ENCODE measurements at regions not wholly inside any gene's neighbourhood (a gene's known extent, or its start where the extent isn't known, plus 50 kb on each side); places are given as distances from the start of the nearest gene placed in this dataset.

DNA sequence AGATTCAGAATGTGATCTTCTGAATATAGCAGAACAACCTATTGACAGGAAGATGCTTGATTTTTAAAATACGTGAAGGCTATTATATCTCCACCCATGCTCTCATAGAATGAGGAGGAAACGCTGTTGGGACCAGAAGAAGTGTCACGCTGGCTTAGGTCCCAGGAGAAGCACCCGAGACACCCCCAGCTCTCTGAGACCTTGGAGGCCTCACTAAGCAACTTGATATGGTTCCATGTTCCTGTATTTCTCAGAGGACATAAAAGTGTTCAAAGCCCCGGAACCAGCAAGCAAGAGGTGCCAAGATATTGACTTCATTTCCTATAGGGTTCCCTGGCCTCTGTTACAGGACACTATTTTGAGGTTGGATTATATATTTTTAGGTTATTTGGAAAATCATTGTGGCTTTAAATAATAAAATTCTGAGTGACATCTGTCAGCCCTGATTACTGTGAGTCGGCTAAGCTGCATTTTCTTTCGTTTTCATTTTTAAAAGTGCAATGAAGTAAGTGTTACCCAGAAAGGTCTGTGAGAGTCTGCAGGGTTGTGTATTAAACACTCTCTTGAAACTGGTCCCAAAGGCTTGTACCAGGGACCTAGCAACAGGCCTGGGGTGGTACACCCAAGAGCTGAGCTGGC, 400.0 kb downstream of the SOX9 start:
- H3K27ac Mint-ChIP-seq: no peak overlapping the region
- H3K4me3 Mint-ChIP-seq: no peak overlapping the region
- H3K36me3 Mint-ChIP-seq: no peaks in the 10 kb centered on the region
- H3K9me3 Mint-ChIP-seq: no peaks in the 10 kb centered on the region
- peaks cover 31% of the 10 kb centered on the region for H3K27me3 Mint-ChIP-seq
- DNase-seq: no peak
- H3K4me1 Mint-ChIP-seq: no peaks in the 10 kb centered on the region

DNA sequence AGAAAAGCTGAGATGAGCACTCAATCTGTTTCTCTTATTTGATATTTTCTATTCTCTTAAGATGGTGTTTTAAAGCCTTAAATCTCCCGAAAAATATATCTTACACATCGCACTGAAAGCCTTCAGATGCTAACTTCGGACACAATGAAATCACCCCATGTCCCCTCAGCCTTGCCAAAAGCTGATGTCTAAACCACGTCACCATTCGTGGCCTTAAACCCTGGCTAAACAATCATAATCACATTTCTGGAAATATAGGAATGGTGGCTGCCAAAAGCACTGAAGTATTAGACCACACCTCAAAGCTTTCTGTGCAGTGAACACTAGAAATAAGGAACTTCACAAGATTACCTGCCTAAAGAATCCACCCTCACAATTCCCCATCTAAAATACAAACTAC, 402.7 kb downstream of the SOX9 start:
- DNase-seq: no peak
- no peaks in the 10 kb centered on the region for H3K4me1 Mint-ChIP-seq
- no peaks in the 10 kb centered on the region for H3K9me3 Mint-ChIP-seq
- H3K36me3 Mint-ChIP-seq: no peaks in the 10 kb centered on the region
- H3K27me3 Mint-ChIP-seq: peaks cover 17% of the 10 kb centered on the region
- H3K4me3 Mint-ChIP-seq: no peak overlapping the region
- no peak overlapping the region for H3K27ac Mint-ChIP-seq

DNA sequence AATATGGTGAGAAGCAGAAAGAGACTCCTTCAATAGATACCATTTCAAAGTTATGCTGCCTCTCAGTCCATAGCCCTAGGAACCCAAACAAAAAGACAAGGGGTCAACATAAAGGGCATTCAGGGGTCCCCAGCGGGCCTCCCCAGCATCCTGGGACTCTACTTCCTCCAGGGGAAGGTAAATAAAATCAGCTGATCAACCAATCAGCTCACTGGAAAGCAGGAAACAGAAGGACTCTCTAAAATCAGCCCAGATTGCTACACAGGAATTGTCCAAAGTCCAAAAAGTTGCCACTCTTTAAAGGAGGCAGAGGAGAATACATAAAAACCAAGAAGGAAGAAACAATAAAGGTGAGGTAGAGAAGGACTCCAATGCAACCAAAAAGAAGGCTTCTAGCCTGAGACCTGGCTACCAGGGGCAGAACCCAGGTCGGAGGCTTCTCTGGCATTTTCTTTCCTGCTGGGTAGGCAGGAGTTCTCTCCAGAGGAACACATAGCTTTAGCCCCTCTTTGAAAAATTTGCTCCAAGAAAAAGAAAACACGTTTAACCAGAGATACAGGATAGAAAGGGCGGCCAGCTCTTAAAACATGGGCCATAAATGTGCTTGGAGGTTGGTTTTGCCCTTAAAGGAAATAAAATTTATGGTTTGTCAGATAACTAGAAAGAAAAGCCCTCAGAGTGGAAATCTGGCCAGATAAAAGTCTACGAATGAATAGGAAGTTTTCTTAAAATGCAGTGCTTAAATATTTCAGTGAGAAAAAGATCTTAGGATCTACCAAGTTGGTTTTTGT, 404.6 kb downstream of the SOX9 start:
- Mint-ChIP-seq H3K36me3 (no peaks in the 10 kb centered on the region), H3K27me3 (peaks cover 7% of the 10 kb centered on the region), H3K4me1 (no peaks in the 10 kb centered on the region), H3K9me3 (no peaks in the 10 kb centered on the region), H3K4me3 (no peak overlapping the region), H3K27ac (no peak overlapping the region)
- no peak for DNase-seq

DNA sequence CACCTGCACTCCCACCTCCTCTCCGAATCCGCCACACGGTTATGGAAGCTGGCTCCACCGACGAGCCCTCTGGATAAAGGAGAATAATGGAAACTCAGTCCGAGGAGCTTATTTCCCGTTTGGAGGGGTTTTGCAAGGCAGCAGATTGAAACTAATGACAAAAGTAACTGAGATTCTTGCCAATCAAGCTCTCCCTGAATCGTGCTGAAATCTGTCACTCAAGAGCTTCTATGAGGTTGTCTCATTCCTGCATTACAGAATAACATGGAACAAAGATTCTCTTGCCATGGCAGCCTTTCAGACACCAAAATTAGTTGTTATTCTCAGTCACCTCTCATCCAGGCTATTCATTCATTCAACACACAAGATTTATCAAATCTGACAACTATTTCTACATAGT, 405.9 kb downstream of the SOX9 start:
- Mint-ChIP-seq H3K4me1 (no peaks in the 10 kb centered on the region), H3K27ac (no peak overlapping the region), H3K4me3 (no peak overlapping the region), H3K9me3 (no peaks in the 10 kb centered on the region), H3K36me3 (no peaks in the 10 kb centered on the region), H3K27me3 (peaks cover 7% of the 10 kb centered on the region)
- no peak for DNase-seq

DNA sequence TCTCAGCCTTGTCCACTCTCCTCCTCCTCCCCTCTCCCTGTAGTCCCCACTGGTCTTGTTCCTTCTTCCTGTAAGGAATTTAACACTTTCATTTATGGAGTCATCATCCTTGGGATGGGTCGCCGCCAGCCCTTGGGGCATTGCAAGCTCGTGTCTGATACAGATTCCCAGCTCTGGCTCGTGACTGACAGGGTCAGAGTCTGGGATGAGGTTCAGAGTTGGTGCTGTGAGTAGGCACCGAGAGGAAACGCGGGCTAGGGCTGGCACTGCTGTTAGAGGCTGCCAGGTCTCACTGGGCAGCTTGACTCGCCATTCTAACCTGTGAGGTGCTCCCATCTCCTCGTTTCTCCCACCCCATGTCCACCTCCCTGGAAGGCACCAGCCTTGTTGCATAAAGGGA, 407.0 kb downstream of the SOX9 start:
- Mint-ChIP-seq H3K9me3 (no peaks in the 10 kb centered on the region), H3K27ac (no peak overlapping the region), H3K36me3 (no peaks in the 10 kb centered on the region), H3K27me3 (peaks cover 4% of the 10 kb centered on the region), H3K4me3 (no peak overlapping the region), H3K4me1 (no peaks in the 10 kb centered on the region)
- no peak for DNase-seq

DNA sequence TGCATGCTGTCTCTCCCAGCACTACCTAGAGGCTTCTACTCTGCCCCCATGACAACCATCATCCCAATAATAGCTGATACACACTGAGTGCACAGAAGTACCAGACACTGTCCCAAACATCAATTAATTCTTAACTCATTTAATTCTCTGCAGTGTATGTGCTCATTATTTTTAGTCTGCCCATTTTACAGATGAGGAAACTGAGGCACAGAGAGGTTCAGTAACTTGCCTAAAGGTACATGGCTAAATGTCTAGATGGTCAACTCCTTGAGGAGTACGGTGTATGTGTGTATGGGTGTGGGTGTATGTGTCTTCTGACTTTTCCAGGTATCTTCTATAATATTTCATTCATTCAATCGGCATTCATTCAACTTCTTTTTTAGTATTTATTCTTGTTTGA, 407.9 kb downstream of the SOX9 start:
- H3K9me3 Mint-ChIP-seq: no peaks in the 10 kb centered on the region
- H3K36me3 Mint-ChIP-seq: no peaks in the 10 kb centered on the region
- H3K27ac Mint-ChIP-seq: no peak overlapping the region
- H3K27me3 Mint-ChIP-seq: peaks cover 4% of the 10 kb centered on the region
- no peak for DNase-seq
- H3K4me1 Mint-ChIP-seq: no peaks in the 10 kb centered on the region
- H3K4me3 Mint-ChIP-seq: no peak overlapping the region

DNA sequence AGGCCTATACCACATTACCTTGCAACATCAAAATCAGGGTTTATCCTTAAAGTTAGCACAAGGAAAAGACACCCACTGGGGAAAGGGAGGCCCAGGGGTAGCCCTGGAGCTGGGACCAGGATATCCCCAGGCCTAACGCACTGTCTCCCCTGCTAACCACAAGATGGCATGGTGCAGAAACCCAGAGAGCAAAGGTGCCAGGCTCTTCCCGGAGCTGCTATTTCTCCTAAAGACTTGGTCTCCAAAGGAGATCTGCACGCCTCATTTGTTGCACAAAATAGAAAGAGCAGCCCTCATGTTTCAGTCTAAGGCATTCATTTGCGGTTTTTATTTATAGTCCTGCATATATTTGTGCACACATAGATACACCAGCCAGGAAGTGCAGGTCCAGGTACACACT, 408.6 kb downstream of the SOX9 start:
- no peaks in the 10 kb centered on the region for H3K4me1 Mint-ChIP-seq
- H3K36me3 Mint-ChIP-seq: no peaks in the 10 kb centered on the region
- peaks cover 4% of the 10 kb centered on the region for H3K27me3 Mint-ChIP-seq
- DNase-seq: no peak
- no peaks in the 10 kb centered on the region for H3K9me3 Mint-ChIP-seq
- H3K27ac Mint-ChIP-seq: no peak overlapping the region
- no peak overlapping the region for H3K4me3 Mint-ChIP-seq

DNA sequence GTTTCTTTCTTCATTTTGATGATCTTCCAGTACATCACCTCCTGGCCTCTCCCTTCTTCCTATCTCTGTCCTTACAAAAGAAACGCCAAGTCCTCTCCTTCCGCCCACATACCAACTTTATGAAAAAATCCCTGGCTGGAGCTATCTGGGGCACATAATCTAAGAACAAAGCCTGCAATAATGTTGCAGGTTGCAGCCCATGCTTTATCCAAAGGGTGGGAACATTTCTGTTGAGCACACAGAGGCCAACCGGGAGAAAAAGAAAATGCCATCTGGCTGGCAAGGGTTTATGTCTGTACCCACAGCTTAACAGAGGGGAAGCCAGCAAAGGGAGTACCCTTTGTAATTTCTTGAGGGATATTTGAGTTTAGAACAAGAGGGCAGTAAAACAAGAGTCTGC, 409.6 kb downstream of the SOX9 start:
- no peaks in the 10 kb centered on the region for H3K4me1 Mint-ChIP-seq
- no peak overlapping the region for H3K4me3 Mint-ChIP-seq
- peaks cover under 1% of the 10 kb centered on the region for H3K27me3 Mint-ChIP-seq
- no peaks in the 10 kb centered on the region for H3K9me3 Mint-ChIP-seq
- H3K27ac Mint-ChIP-seq: no peak overlapping the region
- no peak for DNase-seq
- H3K36me3 Mint-ChIP-seq: no peaks in the 10 kb centered on the region

DNA sequence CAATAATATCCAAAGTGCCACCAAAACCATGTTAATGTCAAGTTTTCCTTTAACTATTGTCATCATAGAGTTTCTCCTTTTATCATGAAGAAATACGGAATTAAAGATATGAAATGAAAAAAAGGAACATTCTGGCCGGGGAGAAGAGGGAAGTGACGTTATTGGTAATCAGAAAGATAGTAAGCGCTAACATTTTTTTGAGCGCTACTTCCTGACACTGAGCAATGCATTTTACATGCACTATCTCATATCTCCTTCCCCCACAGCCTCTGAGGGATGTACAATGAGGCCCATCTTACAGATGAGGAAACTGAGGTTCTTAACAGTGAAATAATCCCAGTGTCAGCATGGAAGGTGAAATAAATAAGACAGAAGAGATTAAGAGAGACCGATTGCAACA, 410.9 kb downstream of the SOX9 start:
- Mint-ChIP-seq H3K4me3 (no peak overlapping the region), H3K27me3 (no peaks in the 10 kb centered on the region), H3K9me3 (no peaks in the 10 kb centered on the region), H3K27ac (no peak overlapping the region), H3K4me1 (no peaks in the 10 kb centered on the region), H3K36me3 (no peaks in the 10 kb centered on the region)
- no peak for DNase-seq

DNA sequence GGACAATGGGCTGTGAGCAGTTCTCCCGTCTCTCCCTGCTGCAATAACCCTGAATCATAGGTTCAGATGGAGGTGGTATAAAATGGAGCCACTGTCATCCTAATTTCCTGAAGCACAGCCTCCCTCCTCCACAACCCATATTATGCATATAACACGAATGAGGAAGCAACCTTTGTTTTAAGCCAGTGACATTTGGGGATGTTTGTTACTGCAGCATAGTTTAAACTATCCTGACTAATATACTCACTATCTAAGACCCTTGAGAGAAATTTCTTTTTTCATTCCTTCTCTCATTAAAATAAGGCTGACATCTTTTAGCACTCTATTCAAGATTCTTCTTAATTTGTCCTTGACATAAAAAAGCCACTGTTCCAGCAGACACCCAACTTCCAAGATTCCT, 413.4 kb downstream of the SOX9 start:
- H3K27me3 Mint-ChIP-seq: peaks cover 6% of the 10 kb centered on the region
- DNase-seq: no peak
- H3K27ac Mint-ChIP-seq: no peak overlapping the region
- no peak overlapping the region for H3K4me3 Mint-ChIP-seq
- H3K9me3 Mint-ChIP-seq: no peaks in the 10 kb centered on the region
- no peaks in the 10 kb centered on the region for H3K4me1 Mint-ChIP-seq
- no peaks in the 10 kb centered on the region for H3K36me3 Mint-ChIP-seq

DNA sequence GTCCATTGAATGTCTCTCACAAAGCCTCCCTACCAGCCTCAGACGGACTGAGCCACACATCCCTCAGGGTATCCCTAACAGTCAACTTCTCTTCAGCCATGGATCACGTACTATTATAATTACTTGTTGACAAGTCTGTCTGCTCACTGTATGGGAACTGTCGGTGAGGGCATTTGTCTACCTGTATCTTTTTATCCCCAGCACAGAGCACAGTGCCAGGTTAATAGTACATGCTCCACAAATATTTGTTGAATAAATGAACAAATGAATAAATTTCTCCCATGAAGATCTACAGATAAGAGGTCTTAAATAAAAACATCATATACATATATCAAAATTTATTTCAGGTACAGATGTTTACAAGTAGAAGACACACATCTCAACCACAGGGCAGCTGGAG, 414.0 kb downstream of the SOX9 start:
- no peak overlapping the region for H3K4me3 Mint-ChIP-seq
- H3K27me3 Mint-ChIP-seq: peaks cover 11% of the 10 kb centered on the region
- no peak for DNase-seq
- no peaks in the 10 kb centered on the region for H3K4me1 Mint-ChIP-seq
- no peaks in the 10 kb centered on the region for H3K36me3 Mint-ChIP-seq
- H3K27ac Mint-ChIP-seq: no peak overlapping the region
- no peaks in the 10 kb centered on the region for H3K9me3 Mint-ChIP-seq

DNA sequence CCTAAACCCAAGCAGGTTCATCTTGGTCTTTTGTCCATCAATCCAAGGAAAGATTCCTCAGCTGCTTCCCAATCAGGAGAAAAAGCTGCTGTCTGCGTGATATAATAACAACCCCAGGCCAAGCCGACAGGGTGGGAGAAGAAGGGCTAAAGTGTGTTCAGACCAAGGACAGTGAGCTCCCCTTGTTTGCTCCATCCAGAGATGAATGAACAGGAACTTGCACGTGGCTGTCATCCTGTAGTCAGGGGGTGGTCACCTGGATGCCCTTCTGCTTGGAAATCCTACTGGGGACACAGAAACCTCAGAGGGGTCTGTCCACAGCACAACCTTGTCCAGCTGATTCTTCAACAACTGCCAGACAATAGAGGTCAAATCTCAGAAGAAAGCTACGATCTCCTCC, 414.5 kb downstream of the SOX9 start:
- peaks cover 2% of the 10 kb centered on the region for H3K4me1 Mint-ChIP-seq
- DNase-seq: no peak
- no peak overlapping the region for H3K4me3 Mint-ChIP-seq
- peaks cover 15% of the 10 kb centered on the region for H3K27me3 Mint-ChIP-seq
- H3K36me3 Mint-ChIP-seq: no peaks in the 10 kb centered on the region
- no peak overlapping the region for H3K27ac Mint-ChIP-seq
- no peaks in the 10 kb centered on the region for H3K9me3 Mint-ChIP-seq

DNA sequence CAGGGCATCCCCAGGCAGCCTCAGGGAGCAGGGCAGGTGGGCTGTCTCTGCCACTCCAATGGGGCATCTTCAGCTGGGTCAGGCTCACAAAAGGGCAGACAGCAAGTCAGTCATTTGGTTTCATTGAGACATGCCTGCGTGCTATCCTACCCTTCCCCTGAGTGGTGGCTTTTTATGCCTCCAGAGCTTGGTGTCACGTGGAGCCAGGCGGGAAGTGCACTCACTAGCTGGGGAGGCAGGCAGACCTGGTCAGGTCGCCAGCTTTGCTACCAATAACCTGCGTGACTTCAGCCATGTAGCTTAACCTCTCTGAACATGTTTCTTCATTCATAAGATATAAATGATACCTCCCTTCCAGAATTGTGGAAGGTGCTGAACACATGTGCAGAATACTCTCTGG, 415.0 kb downstream of the SOX9 start:
- Mint-ChIP-seq H3K36me3 (no peaks in the 10 kb centered on the region), H3K27ac (no peak overlapping the region), H3K4me3 (no peak overlapping the region), H3K27me3 (peaks cover 17% of the 10 kb centered on the region), H3K4me1 (peaks cover 2% of the 10 kb centered on the region), H3K9me3 (no peaks in the 10 kb centered on the region)
- DNase-seq: no peak

DNA sequence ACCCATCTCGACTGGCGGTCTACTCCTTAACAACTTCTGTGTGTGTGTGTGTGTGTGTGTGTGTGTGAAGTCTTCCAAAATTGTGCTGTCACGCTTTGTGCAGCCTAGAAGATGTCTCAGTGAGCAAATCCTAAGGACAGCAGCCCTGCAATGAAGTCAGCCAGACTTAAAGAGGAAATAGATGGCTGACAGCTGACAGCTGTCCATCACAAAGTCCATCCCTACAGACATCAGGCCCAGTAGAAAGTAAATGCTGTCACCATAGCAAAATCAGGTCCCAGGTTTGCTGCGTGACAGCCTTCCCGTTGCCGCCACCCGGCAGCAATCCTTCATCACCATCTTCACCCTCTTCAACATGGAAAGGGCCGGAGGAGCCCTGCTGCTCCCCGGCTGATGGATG, 416.0 kb downstream of the SOX9 start:
- Mint-ChIP-seq H3K9me3 (no peaks in the 10 kb centered on the region), H3K27ac (no peak overlapping the region), H3K4me3 (no peak overlapping the region), H3K36me3 (no peaks in the 10 kb centered on the region), H3K27me3 (peaks cover 26% of the 10 kb centered on the region), H3K4me1 (peaks cover 2% of the 10 kb centered on the region)
- no peak for DNase-seq

DNA sequence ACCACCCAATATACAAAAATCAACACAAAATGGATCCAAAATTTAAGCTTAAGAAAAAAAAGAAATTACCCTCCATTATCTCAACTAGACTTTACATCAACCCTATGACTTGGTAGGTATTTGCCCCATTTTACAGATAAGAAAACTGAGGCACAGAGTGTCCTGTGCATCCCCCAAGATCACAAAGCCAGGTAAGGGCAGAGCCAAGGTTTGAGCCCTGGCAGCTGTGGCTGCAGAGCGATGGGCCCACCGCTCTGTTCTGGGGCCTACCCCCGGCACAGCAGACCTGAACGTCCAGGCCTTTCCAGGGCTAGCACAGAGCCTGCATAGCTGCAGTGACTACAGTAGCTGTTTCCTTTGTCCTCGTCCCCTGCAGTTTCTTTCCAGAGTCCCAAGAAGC, 417.6 kb downstream of the SOX9 start:
- H3K9me3 Mint-ChIP-seq: no peaks in the 10 kb centered on the region
- no peaks in the 10 kb centered on the region for H3K36me3 Mint-ChIP-seq
- H3K27ac Mint-ChIP-seq: no peak overlapping the region
- DNase-seq: no peak
- no peak overlapping the region for H3K4me3 Mint-ChIP-seq
- peaks cover 2% of the 10 kb centered on the region for H3K4me1 Mint-ChIP-seq
- peaks cover 40% of the 10 kb centered on the region for H3K27me3 Mint-ChIP-seq

DNA sequence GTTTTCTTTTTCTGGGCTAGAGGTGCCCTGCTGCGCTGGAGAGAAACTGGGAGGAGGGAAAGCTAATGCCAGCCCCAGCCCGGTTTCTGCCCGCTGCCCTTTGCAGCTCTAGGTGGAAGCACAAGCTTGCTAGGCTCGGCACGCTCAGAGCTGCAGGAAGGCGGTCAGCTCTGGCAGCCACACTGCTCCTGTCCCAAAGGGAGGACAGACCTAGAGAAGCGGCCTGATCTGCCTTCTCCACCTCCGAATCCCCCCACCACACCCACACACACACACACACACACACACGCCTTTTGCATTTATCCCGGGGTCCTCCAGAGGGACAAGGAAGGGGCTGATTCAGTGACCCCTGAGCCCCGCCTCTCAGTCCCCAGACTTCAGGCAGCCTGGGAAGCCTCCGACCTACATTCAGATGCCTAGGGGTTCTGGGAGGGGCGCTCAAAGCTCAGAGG, 418.1 kb downstream of the SOX9 start:
- Mint-ChIP-seq H3K36me3 (no peaks in the 10 kb centered on the region), H3K4me3 (no peak overlapping the region), H3K4me1 (peaks cover 2% of the 10 kb centered on the region), H3K9me3 (no peaks in the 10 kb centered on the region), H3K27ac (no peak overlapping the region), H3K27me3 (peaks cover 41% of the 10 kb centered on the region)
- no peak for DNase-seq

All from activated naive CD8-positive, alpha-beta T cell treated with anti-CD3 and anti-CD28 coated beads for 36 hours (primary cell).